ENCODE measurements at regions not wholly inside any gene's neighbourhood (a gene's known extent, or its start where the extent isn't known, plus 50 kb on each side); places are given as distances from the start of the nearest gene placed in this dataset.

- no peaks in the 10 kb centered on the region for H3K27me3 ChIP-seq (replicated peaks; ENCODE audit: control insufficient read depth, insufficient read depth, low read length)
- no peak overlapping the region for H3K27ac Mint-ChIP-seq (ENCODE audit: unreplicated experiment)
- peaks cover 9% of the 10 kb centered on the region for H3K9me3 Mint-ChIP-seq (ENCODE audit: unreplicated experiment)
- ChIA-PET POLR2A (no interaction called here), CTCF (no interaction called here)
- H3K9me3 ChIP-seq: peaks cover 9% of the 10 kb centered on the region; the same call in 1 of the 2 replicates
- no peaks in the 10 kb centered on the region for H3K36me3 Mint-ChIP-seq (ENCODE audit: insufficient read depth, unreplicated experiment)
- no peak overlapping the region for H3K4me3 Mint-ChIP-seq (ENCODE audit: unreplicated experiment)
- peaks cover 10% of the 10 kb centered on the region for H3K27me3 Mint-ChIP-seq (ENCODE audit: insufficient read depth, unreplicated experiment)
- no peaks in the 10 kb centered on the region for H3K36me3 ChIP-seq (ENCODE audit: control insufficient read depth, insufficient read depth, low read length)
- no peak overlapping the region for H3K4me3 ChIP-seq (ENCODE audit: low read depth, low read length)
- DNase-seq: no peak
- no peaks in the 10 kb centered on the region for H3K4me1 ChIP-seq
- intact Hi-C loops (cut with micrococcal nuclease; ENCODE audit: unreplicated experiment): no loop called here
- no peak for TF ChIP-seq CTCF (IDR thresholded peaks at IDR 0.05; ENCODE audit: insufficient read depth in 1 of 2, low read depth in 1 of 2, low read length in 1 of 2, severe bottlenecking in 1 of 2, unreplicated experiment in 1 of 2)
- H3K4me1 Mint-ChIP-seq (ENCODE audit: low read depth, unreplicated experiment): no peaks in the 10 kb centered on the region
- BruUV-seq (replicated peaks): no TSS peak
Observed at GRCh38 chr9:135419106-135419505, 60.5 kb upstream of the PPP1R26 start.

- H3K27ac Mint-ChIP-seq (ENCODE audit: unreplicated experiment): no peak overlapping the region
- H3K9me3 Mint-ChIP-seq (ENCODE audit: unreplicated experiment): peaks cover 19% of the 10 kb centered on the region
- H3K27me3 Mint-ChIP-seq (ENCODE audit: insufficient read depth, unreplicated experiment): peaks cover 7% of the 10 kb centered on the region
- Histone ChIP-seq H3K9me3 (peaks cover 14% of the 10 kb centered on the region), H3K27me3 (replicated peaks; ENCODE audit: control insufficient read depth, insufficient read depth, low read length) (no peaks in the 10 kb centered on the region), H3K36me3 (ENCODE audit: control insufficient read depth, insufficient read depth, low read length) (no peaks in the 10 kb centered on the region), H3K4me3 (ENCODE audit: low read depth, low read length) (no peak overlapping the region), H3K4me1 (no peaks in the 10 kb centered on the region)
- TF ChIP-seq CTCF (IDR thresholded peaks at IDR 0.05; ENCODE audit: insufficient read depth in 1 of 2, low read depth in 1 of 2, low read length in 1 of 2, severe bottlenecking in 1 of 2, unreplicated experiment in 1 of 2): no peak
- DNase-seq: no peak
- H3K4me1 Mint-ChIP-seq (ENCODE audit: low read depth, unreplicated experiment): no peaks in the 10 kb centered on the region
- H3K4me3 Mint-ChIP-seq (ENCODE audit: unreplicated experiment): no peak overlapping the region
- no TSS peak for BruUV-seq (replicated peaks)
- CTCF ChIA-PET: no interaction called here
- intact Hi-C loops (cut with micrococcal nuclease; ENCODE audit: unreplicated experiment): no loop called here
- H3K36me3 Mint-ChIP-seq (ENCODE audit: insufficient read depth, unreplicated experiment): peaks cover 6% of the 10 kb centered on the region
- POLR2A ChIA-PET: no interaction called here
Observed at GRCh38 chr9:135422341-135422944, 57.1 kb upstream of the PPP1R26 start.

- Mint-ChIP-seq H3K9me3 (ENCODE audit: unreplicated experiment) (peaks cover 28% of the 10 kb centered on the region), H3K4me3 (ENCODE audit: unreplicated experiment) (no peak overlapping the region), H3K27ac (ENCODE audit: unreplicated experiment) (no peak overlapping the region), H3K36me3 (ENCODE audit: insufficient read depth, unreplicated experiment) (peaks cover 6% of the 10 kb centered on the region), H3K27me3 (ENCODE audit: insufficient read depth, unreplicated experiment) (peaks cover 7% of the 10 kb centered on the region), H3K4me1 (ENCODE audit: low read depth, unreplicated experiment) (no peaks in the 10 kb centered on the region)
- no peak for DNase-seq
- no peak for TF ChIP-seq CTCF (IDR thresholded peaks at IDR 0.05; ENCODE audit: insufficient read depth in 1 of 2, low read depth in 1 of 2, low read length in 1 of 2, severe bottlenecking in 1 of 2, unreplicated experiment in 1 of 2)
- no peaks in the 10 kb centered on the region for H3K36me3 ChIP-seq (ENCODE audit: control insufficient read depth, insufficient read depth, low read length)
- ChIA-PET POLR2A (interaction anchor here (0.6 kb wide), 1 partner anchor 484 kb away, joined by 5 read pairs; the partner anchor contains the start of gene CAMSAP1), CTCF (no interaction called here)
- no peaks in the 10 kb centered on the region for H3K27me3 ChIP-seq (replicated peaks; ENCODE audit: control insufficient read depth, insufficient read depth, low read length)
- BruUV-seq (replicated peaks): no TSS peak
- peaks cover 14% of the 10 kb centered on the region for H3K9me3 ChIP-seq
- H3K4me1 ChIP-seq: no peaks in the 10 kb centered on the region
- no peak overlapping the region for H3K4me3 ChIP-seq (ENCODE audit: low read depth, low read length)
- intact Hi-C loops (cut with micrococcal nuclease; ENCODE audit: unreplicated experiment): no loop called here
Observed at GRCh38 chr9:135423725-135424124, 55.9 kb upstream of the PPP1R26 start.

Measured in Caco-2 (cell line).